ENCODE measurements at regions not wholly inside any gene's neighbourhood (a gene's known extent, or its start where the extent isn't known, plus 50 kb on each side); places are given as distances from the start of the nearest gene placed in this dataset.

- no peaks in the 10 kb centered on the region for H3K79me2 ChIP-seq (ENCODE audit: insufficient read depth, low read length)
- no peak overlapping the region for H3K9ac ChIP-seq (ENCODE audit: low read length)
- Mint-ChIP-seq H3K27ac (ENCODE audit: unreplicated experiment) (no peak overlapping the region), H3K27me3 (ENCODE audit: low read depth, unreplicated experiment) (peaks cover 5% of the 10 kb centered on the region), H3K36me3 (ENCODE audit: low read depth, unreplicated experiment) (no peaks in the 10 kb centered on the region), H3K9me3 (ENCODE audit: unreplicated experiment) (no peaks in the 10 kb centered on the region), H3K4me1 (ENCODE audit: low read depth, unreplicated experiment) (peaks cover under 1% of the 10 kb centered on the region), H3K4me3 (ENCODE audit: unreplicated experiment) (no peak overlapping the region)
- H3K27ac ChIP-seq (ENCODE audit: low read depth, low read length) = no peak overlapping the region
- no peak for FAIRE-seq
- no peak overlapping the region for H3K4me2 ChIP-seq (ENCODE audit: low read length)
- H4K20me1 ChIP-seq (ENCODE audit: insufficient read depth, low read length) = no peaks in the 10 kb centered on the region
- no peak overlapping the region for H3K4me3 ChIP-seq (ENCODE audit: insufficient read depth, low read depth, low read length)
- no peaks in the 10 kb centered on the region for H3K36me3 ChIP-seq (ENCODE audit: insufficient read depth, low read length)
- DNase-seq (ENCODE audit: low read depth) = no peak
- H2AFZ ChIP-seq (ENCODE audit: low read depth, low read length) = no peak overlapping the region
- TF ChIP-seq, protein P1, sequence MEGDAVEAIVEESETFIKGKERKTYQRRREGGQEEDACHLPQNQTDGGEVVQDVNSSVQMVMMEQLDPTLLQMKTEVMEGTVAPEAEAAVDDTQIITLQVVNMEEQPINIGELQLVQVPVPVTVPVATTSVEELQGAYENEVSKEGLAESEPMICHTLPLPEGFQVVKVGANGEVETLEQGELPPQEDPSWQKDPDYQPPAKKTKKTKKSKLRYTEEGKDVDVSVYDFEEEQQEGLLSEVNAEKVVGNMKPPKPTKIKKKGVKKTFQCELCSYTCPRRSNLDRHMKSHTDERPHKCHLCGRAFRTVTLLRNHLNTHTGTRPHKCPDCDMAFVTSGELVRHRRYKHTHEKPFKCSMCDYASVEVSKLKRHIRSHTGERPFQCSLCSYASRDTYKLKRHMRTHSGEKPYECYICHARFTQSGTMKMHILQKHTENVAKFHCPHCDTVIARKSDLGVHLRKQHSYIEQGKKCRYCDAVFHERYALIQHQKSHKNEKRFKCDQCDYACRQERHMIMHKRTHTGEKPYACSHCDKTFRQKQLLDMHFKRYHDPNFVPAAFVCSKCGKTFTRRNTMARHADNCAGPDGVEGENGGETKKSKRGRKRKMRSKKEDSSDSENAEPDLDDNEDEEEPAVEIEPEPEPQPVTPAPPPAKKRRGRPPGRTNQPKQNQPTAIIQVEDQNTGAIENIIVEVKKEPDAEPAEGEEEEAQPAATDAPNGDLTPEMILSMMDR (IDR thresholded peaks at IDR 0.05; ENCODE audit: insufficient read depth, low read depth, low read length) = no peak
- no peak for TF ChIP-seq EZH2 (IDR thresholded peaks at IDR 0.05; ENCODE audit: insufficient read depth, low read length)
- no peaks in the 10 kb centered on the region for H3K9me3 ChIP-seq (ENCODE audit: insufficient read depth, low read depth, low read length)
- H3K27me3 ChIP-seq (ENCODE audit: insufficient read depth, low read length) = no peaks in the 10 kb centered on the region
- no peaks in the 10 kb centered on the region for H3K4me1 ChIP-seq (ENCODE audit: insufficient read depth, low read length)
Measured at GRCh38 chr2:198238429-198238828, 434.0 kb downstream of the PLCL1 start.

DNA sequence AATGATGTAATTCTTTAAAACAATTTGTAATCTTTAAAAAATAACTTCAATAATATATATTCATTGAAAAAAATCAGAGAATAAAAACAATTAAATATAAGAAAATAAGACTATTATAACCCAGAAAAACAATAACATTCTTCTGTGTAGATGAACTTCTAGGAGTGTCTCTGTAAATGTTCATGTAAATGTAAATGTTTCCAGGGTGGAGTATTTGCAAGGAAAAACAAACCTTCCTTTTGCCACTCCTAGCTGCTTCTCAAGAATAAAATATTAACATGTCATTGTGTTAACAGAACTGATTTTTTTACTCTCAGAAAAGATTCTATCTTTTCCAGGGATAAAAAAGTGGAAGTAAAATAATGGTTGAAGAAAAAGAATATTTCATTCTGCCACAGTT is 431.9 kb downstream of the PLCL1 start:
- Histone ChIP-seq H3K4me3 (ENCODE audit: insufficient read depth, low read depth, low read length) (no peak overlapping the region), H3K9me3 (ENCODE audit: insufficient read depth, low read depth, low read length) (no peaks in the 10 kb centered on the region), H3K27ac (ENCODE audit: low read depth, low read length) (no peak overlapping the region), H3K27me3 (ENCODE audit: insufficient read depth, low read length) (no peaks in the 10 kb centered on the region), H3K4me1 (ENCODE audit: insufficient read depth, low read length) (no peaks in the 10 kb centered on the region), H3K79me2 (ENCODE audit: insufficient read depth, low read length) (no peaks in the 10 kb centered on the region), H3K9ac (ENCODE audit: low read length) (no peak overlapping the region), H2AFZ (ENCODE audit: low read depth, low read length) (no peak overlapping the region), H4K20me1 (ENCODE audit: insufficient read depth, low read length) (no peaks in the 10 kb centered on the region), H3K36me3 (ENCODE audit: insufficient read depth, low read length) (no peaks in the 10 kb centered on the region), H3K4me2 (ENCODE audit: low read length) (no peak overlapping the region)
- TF ChIP-seq, protein P1 (IDR thresholded peaks at IDR 0.05; ENCODE audit: insufficient read depth, low read depth, low read length) = no peak
- no peak for TF ChIP-seq EZH2 (IDR thresholded peaks at IDR 0.05; ENCODE audit: insufficient read depth, low read length)
- H3K4me3 Mint-ChIP-seq (ENCODE audit: unreplicated experiment) = no peak overlapping the region
- FAIRE-seq (no peak), DNase-seq (ENCODE audit: low read depth) (no peak)
- H3K27ac Mint-ChIP-seq (ENCODE audit: unreplicated experiment) = no peak overlapping the region
- H3K4me1 Mint-ChIP-seq (ENCODE audit: low read depth, unreplicated experiment) = peaks cover 6% of the 10 kb centered on the region
- peaks cover 2% of the 10 kb centered on the region for H3K27me3 Mint-ChIP-seq (ENCODE audit: low read depth, unreplicated experiment)
- no peaks in the 10 kb centered on the region for H3K9me3 Mint-ChIP-seq (ENCODE audit: unreplicated experiment)
- H3K36me3 Mint-ChIP-seq (ENCODE audit: low read depth, unreplicated experiment) = no peaks in the 10 kb centered on the region

GRCh38 chr2:198232281-198232680 is 427.9 kb downstream of the PLCL1 start:
- Histone ChIP-seq H2AFZ (ENCODE audit: low read depth, low read length) (no peak overlapping the region), H3K36me3 (ENCODE audit: insufficient read depth, low read length) (no peaks in the 10 kb centered on the region), H3K27ac (ENCODE audit: low read depth, low read length) (no peak overlapping the region), H3K27me3 (ENCODE audit: insufficient read depth, low read length) (no peaks in the 10 kb centered on the region), H3K4me3 (ENCODE audit: insufficient read depth, low read depth, low read length) (no peak overlapping the region), H3K9ac (ENCODE audit: low read length) (no peak overlapping the region), H3K9me3 (ENCODE audit: insufficient read depth, low read depth, low read length) (no peaks in the 10 kb centered on the region), H4K20me1 (ENCODE audit: insufficient read depth, low read length) (no peaks in the 10 kb centered on the region), H3K79me2 (ENCODE audit: insufficient read depth, low read length) (no peaks in the 10 kb centered on the region), H3K4me1 (ENCODE audit: insufficient read depth, low read length) (no peaks in the 10 kb centered on the region), H3K4me2 (ENCODE audit: low read length) (no peak overlapping the region)
- no peak overlapping the region for H3K27ac Mint-ChIP-seq (ENCODE audit: unreplicated experiment)
- no peaks in the 10 kb centered on the region for H3K9me3 Mint-ChIP-seq (ENCODE audit: unreplicated experiment)
- H3K4me3 Mint-ChIP-seq (ENCODE audit: unreplicated experiment) = no peak overlapping the region
- no peaks in the 10 kb centered on the region for H3K36me3 Mint-ChIP-seq (ENCODE audit: low read depth, unreplicated experiment)
- FAIRE-seq (no peak), DNase-seq (ENCODE audit: low read depth) (no peak)
- peaks cover 7% of the 10 kb centered on the region for H3K4me1 Mint-ChIP-seq (ENCODE audit: low read depth, unreplicated experiment)
- no peak for TF ChIP-seq EZH2 (IDR thresholded peaks at IDR 0.05; ENCODE audit: insufficient read depth, low read length)
- TF ChIP-seq, protein P1 (IDR thresholded peaks at IDR 0.05; ENCODE audit: insufficient read depth, low read depth, low read length) = no peak
- no peaks in the 10 kb centered on the region for H3K27me3 Mint-ChIP-seq (ENCODE audit: low read depth, unreplicated experiment)
